H1 (cell line): ENCODE measurements at regions not wholly inside any gene's neighbourhood (a gene's known extent, or its start where the extent isn't known, plus 50 kb on each side); places are given as distances from the start of the nearest gene placed in this dataset.

Experiments used
- CTCF ChIA-PET: fragments of 300-600 bp; sonication (Branson Sonifier 250); formaldehyde crosslinking; loops from one replicate; lab custom pipeline; 2021; ENCODE audit not compliant: partially characterized antibody; lab: Charles Lee
- POLR2A ChIA-PET: fragments of 300-600 bp; sonication (Branson Sonifier 250); formaldehyde crosslinking; loops from one replicate; lab custom pipeline; 2021; ENCODE audit warnings: inconsistent platforms; ENCODE audit not compliant: partially characterized antibody; lab: Charles Lee
- DNase-seq, 2 experiments: peaks; one replicate each; pipeline versions ENCODE4 v3.0.0 to v3.0.0-alpha.2; 2010 to 2022; ENCODE audit warnings: low spot score in 2 of 2, low read depth in 1 of 2, mixed read lengths in 1 of 2
- FAIRE-seq: peaks from 2 replicates; lab custom pipeline; 2011; peaks lifted over from hg19 to GRCh38; lab: Jason Lieb, UNC
- H2AFZ ChIP-seq: 2 replicates; pipeline ENCODE4 v1.8.1; 2012; ENCODE audit warnings: low read length, inconsistent platforms
- H2AK5ac ChIP-seq: 2 replicates; pipeline ENCODE4 v1.6.1; 2013; ENCODE audit warnings: low read depth, low read length
- H2BK120ac ChIP-seq: replicated peaks from 2 replicates; pipeline ENCODE3; 2013; ENCODE audit warnings: low read depth, low read length, inconsistent platforms
- H2BK12ac ChIP-seq: 2 replicates; pipeline ENCODE4 v1.6.1; 2013; ENCODE audit warnings: low read depth, low read length
- H2BK15ac ChIP-seq: 2 replicates; pipeline ENCODE4 v1.6.1; 2013; ENCODE audit warnings: low read length
- H2BK20ac ChIP-seq: 2 replicates; pipeline ENCODE4 v1.6.1; 2013; ENCODE audit warnings: low read length
- H2BK5ac ChIP-seq: 2 replicates; pipeline ENCODE4 v1.6.1; 2013; ENCODE audit warnings: low read depth, low read length
- H3K14ac ChIP-seq: 2 replicates; pipeline ENCODE4 v1.6.1; 2013; ENCODE audit warnings: inconsistent platforms; ENCODE audit not compliant: insufficient read length
- H3K18ac ChIP-seq: 2 replicates; pipeline ENCODE4 v1.6.1; 2013; ENCODE audit warnings: low read length; ENCODE audit errors: extremely low read depth
- H3K23ac ChIP-seq: 2 replicates; pipeline ENCODE4 v1.6.1; 2013; ENCODE audit warnings: inconsistent platforms; ENCODE audit not compliant: insufficient read length
- H3K23me2 ChIP-seq: 2 replicates; pipeline ENCODE4 v1.6.1; 2013; ENCODE audit warnings: low read depth, low read length
- H3K27ac ChIP-seq: 2 replicates; pipeline ENCODE4 v1.6.1; 2011; ENCODE audit warnings: low read depth, low read length, inconsistent platforms
- H3K27me3 ChIP-seq, 4 experiments: replicated peaks in 1 of 4; 1 replicate in 1 of 4; 2 replicates in 3 of 4; pipeline versions ENCODE4 v1.6.1 to v1.8.1; 2011 to 2013; ENCODE audit warnings: low read length in 3 of 4, mild to moderate bottlenecking in 3 of 4, inconsistent platforms in 2 of 4, mixed read lengths in 2 of 4, moderate library complexity in 1 of 4; ENCODE audit not compliant: control insufficient read depth in 3 of 4, insufficient read depth in 3 of 4; ENCODE audit errors: extremely low read depth in 1 of 4
- H3K36me3 ChIP-seq, 4 experiments: 2 replicates each; pipeline versions ENCODE4 v1.6.1 to v1.8.1; 2011 to 2013; ENCODE audit warnings: mild to moderate bottlenecking in 4 of 4, low read length in 3 of 4, moderate library complexity in 2 of 4, control low read depth in 1 of 4, inconsistent platforms in 1 of 4; ENCODE audit not compliant: insufficient read depth in 4 of 4, control insufficient read depth in 2 of 4
- H3K4ac ChIP-seq: replicated peaks from 2 replicates; pipeline ENCODE3; 2013; ENCODE audit warnings: low read length, low read depth, mixed read lengths, inconsistent platforms; ENCODE audit not compliant: insufficient read length
- H3K4me1 ChIP-seq, 4 experiments: replicated peaks in 1 of 4; 1 replicate in 1 of 4; 2 replicates in 3 of 4; pipeline versions ENCODE4 v1.6.1 to v1.8.1; 2011 to 2013; ENCODE audit warnings: low read length in 3 of 4, inconsistent platforms in 2 of 4, mixed read lengths in 1 of 4; ENCODE audit not compliant: insufficient read depth in 4 of 4, control insufficient read depth in 3 of 4
- H3K4me2 ChIP-seq, 2 experiments: 2 replicates each; pipeline versions ENCODE4 v1.6.1 to v1.8.1; 2011 to 2013; ENCODE audit warnings: low read depth in 2 of 2, low read length in 2 of 2, control low read depth in 1 of 2, inconsistent platforms in 1 of 2, mild to moderate bottlenecking in 1 of 2; ENCODE audit not compliant: insufficient read depth in 1 of 2
- H3K4me3 ChIP-seq, 4 experiments: fragments of 200-600, 300-600 bp in 1 of 4; sonication (generic), shearing (Covaris generic), sonication (Bioruptor Twin) in 1 of 4; 2 replicates each; pipeline versions ENCODE4 v1.5.1 to v1.8.1; 2011 to 2016; ENCODE audit warnings: low read length in 4 of 4, low read depth in 3 of 4, control low read depth in 2 of 4, inconsistent platforms in 2 of 4, mild to moderate bottlenecking in 2 of 4, mixed read lengths in 1 of 4, moderate library complexity in 1 of 4; ENCODE audit not compliant: insufficient read depth in 2 of 4; ENCODE audit errors: extremely low read depth in 1 of 4
- H3K56ac ChIP-seq: replicated peaks from 2 replicates; pipeline ENCODE3; 2013; ENCODE audit warnings: low read depth, mild to moderate bottlenecking, mixed read lengths, low read length, inconsistent platforms; ENCODE audit not compliant: insufficient read length
- H3K79me1 ChIP-seq: 2 replicates; pipeline ENCODE4 v1.6.1; 2013; ENCODE audit warnings: low read depth, low read length, control low read depth
- H3K79me2 ChIP-seq, 2 experiments: 2 replicates each; pipeline versions ENCODE4 v1.6.1 to v1.8.1; 2012 to 2013; ENCODE audit warnings: low read length in 2 of 2, mild to moderate bottlenecking in 2 of 2, inconsistent platforms in 1 of 2; ENCODE audit not compliant: insufficient read depth in 2 of 2, control insufficient read depth in 1 of 2
- H3K9ac ChIP-seq, 4 experiments: replicated peaks in 1 of 4; 1 replicate in 1 of 4; 2 replicates in 3 of 4; pipeline versions ENCODE4 v1.6.1 to v1.8.1; 2011 to 2013; ENCODE audit warnings: low read depth in 3 of 4, low read length in 3 of 4, control low read depth in 2 of 4, mild to moderate bottlenecking in 2 of 4, moderate library complexity in 2 of 4, inconsistent platforms in 1 of 4; ENCODE audit errors: extremely low read depth in 1 of 4
- H3K9me3 ChIP-seq, 2 experiments: 2 replicates each; pipeline versions ENCODE4 v1.6.1 to v1.8.1; 2012 to 2013; ENCODE audit warnings: mild to moderate bottlenecking in 2 of 2, moderate library complexity in 2 of 2, control low read depth in 1 of 2, inconsistent platforms in 1 of 2, low read depth in 1 of 2, low read length in 1 of 2, mixed read lengths in 1 of 2; ENCODE audit not compliant: insufficient read depth in 2 of 2
- H4K20me1 ChIP-seq, 2 experiments: replicated peaks in 1 of 2; 2 replicates each; pipeline versions ENCODE3 to v1.8.1; 2011 to 2013; ENCODE audit warnings: inconsistent platforms in 2 of 2, low read length in 2 of 2, mild to moderate bottlenecking in 1 of 2; ENCODE audit not compliant: insufficient read depth in 2 of 2, control insufficient read depth in 1 of 2
- H4K5ac ChIP-seq: 2 replicates; pipeline ENCODE4 v1.6.1; 2013; ENCODE audit warnings: low read length, low read depth, mixed read lengths, inconsistent platforms; ENCODE audit not compliant: insufficient read length
- H4K8ac ChIP-seq: 2 replicates; pipeline ENCODE4 v1.8.0; 2013; ENCODE audit warnings: mild to moderate bottlenecking, moderate library complexity, low read length, inconsistent platforms; ENCODE audit not compliant: insufficient read depth; ENCODE audit errors: extremely low read depth
- H4K91ac ChIP-seq: replicated peaks from 2 replicates; pipeline ENCODE3; 2013; ENCODE audit warnings: low read length, mixed read lengths, inconsistent platforms; ENCODE audit not compliant: insufficient read length
- KDM1A ChIP-seq: fragments of 200-600, 300-600 bp; sonication (generic); IDR thresholded peaks from 2 replicates; pipeline ENCODE4 v1.7.1; 2016; ENCODE audit warnings: mild to moderate bottlenecking, low read length, borderline replicate concordance
- WGBS, 2 experiments: shearing (Covaris generic) in 1 of 2; methylation state at CpG; one replicate each; pipeline versions ENCODE4 v1.1.6 to v1.1.7; 2013 to 2015; ENCODE audit warnings: low lambda C conversion rate in 2 of 2, mixed read lengths in 2 of 2, inconsistent platforms in 1 of 2, low coverage in 1 of 2, missing lambda C conversion rate in 1 of 2; ENCODE audit not compliant: insufficient replicate concordance in 2 of 2, insufficient coverage in 1 of 2, insufficient read length in 1 of 2; ENCODE audit errors: extremely low coverage in 1 of 2, missing lambda C conversion rate in 1 of 2; 5-methylcytosine and 5-hydroxymethylcytosine counted together

- Histone ChIP-seq H3K27ac (no peak overlapping the region), H4K8ac (no peak overlapping the region), H3K23me2 (no peaks in the 10 kb centered on the region), H2BK20ac (no peak overlapping the region), H3K36me3 (no peaks in the 10 kb centered on the region), H3K4me3 (no peak overlapping the region), H2BK5ac (no peak overlapping the region), H2BK12ac (no peak overlapping the region), H2BK120ac (no peak overlapping the region), H4K5ac (no peak overlapping the region), H2AFZ (no peak overlapping the region), H3K79me2 (no peaks in the 10 kb centered on the region), H3K9ac (no peak overlapping the region), H3K4ac (no peak overlapping the region), H3K4me1 (no peaks in the 10 kb centered on the region), H3K56ac (no peak overlapping the region), H2BK15ac (no peak overlapping the region), H3K18ac (no peak overlapping the region), H3K4me2 (no peak overlapping the region), H3K79me1 (no peaks in the 10 kb centered on the region), H3K27me3 (peaks cover 0 to 2% (median 0%) of the 10 kb centered on the region in 4 experiments; a peak in 1 of 7 replicates)
- 89% methylated on average over 4 of the region's 4 CpGs; no CpG with 5 or more reads in 1 of the 2 experiments for whole genome bisulfite sequencing, 2 experiments
- CTCF ChIA-PET: interaction anchor here (0.7 kb wide), 1 partner anchor 329 kb away, joined by 4 read pairs; no protein-coding TSS in a partner anchor
- no peak for TF ChIP-seq KDM1A
- TF ChIP-seq, all 59 proteins: peak for 0
- Histone ChIP-seq H3K9me3 (no peaks in the 10 kb centered on the region), H2AK5ac (no peak overlapping the region), H3K23ac (no peak overlapping the region), H3K14ac (no peak overlapping the region), H4K91ac (no peak overlapping the region), H4K20me1 (no peaks in the 10 kb centered on the region)
- POLR2A ChIA-PET: interaction anchor here (0.6 kb wide), 1 partner anchor 15 kb away, joined by 3 read pairs; no protein-coding TSS in a partner anchor
- DNase-seq (no peak), FAIRE-seq (no peak)
Measured at GRCh38 chr6:141203902-141204575, 928.7 kb upstream of the GJE1 start.
